ENCODE measurements at regions not wholly inside any gene's neighbourhood (a gene's known extent, or its start where the extent isn't known, plus 50 kb on each side); places are given as distances from the start of the nearest gene placed in this dataset.

- TF ChIP-seq CTCF (conservative IDR thresholded peaks at IDR 0.05; ENCODE audit: low read depth in 2 of 2) = no peak
- no peak for TF ChIP-seq ETS1 (IDR thresholded peaks at IDR 0.05)
- no peak for TF ChIP-seq EZH2 (IDR thresholded peaks at IDR 0.05; ENCODE audit: low read depth, unreplicated experiment)
Observed at GRCh38 chr6:144978208-144978607, 693.1 kb downstream of the UTRN start.

All from GM23338 (cell line).